ENCODE measurements at regions not wholly inside any gene's neighbourhood (a gene's known extent, or its start where the extent isn't known, plus 50 kb on each side); places are given as distances from the start of the nearest gene placed in this dataset.

GRCh38 chr2:37786191-37786698 lies 114.8 kb upstream of the CDC42EP3 start:
- no peak for DNase-seq (ENCODE audit: low read depth)
- TF ChIP-seq CTCF (IDR thresholded peaks at IDR 0.05; ENCODE audit: insufficient read depth, low read depth, low read length, missing control alignments): no peak
- no peak overlapping the region for H3K4me3 ChIP-seq (ENCODE audit: low read depth, low read length)

- no peak for TF ChIP-seq CTCF (IDR thresholded peaks at IDR 0.05; ENCODE audit: insufficient read depth, low read depth, low read length, missing control alignments)
- no peak for DNase-seq (ENCODE audit: low read depth)
- no peak overlapping the region for H3K4me3 ChIP-seq (ENCODE audit: low read depth, low read length)
Observed at GRCh38 chr2:37786854-37787253, 115.4 kb upstream of the CDC42EP3 start.

GRCh38 chr2:37788602-37789209 lies 117.3 kb upstream of the CDC42EP3 start:
- DNase-seq (ENCODE audit: low read depth): no peak
- TF ChIP-seq CTCF (IDR thresholded peaks at IDR 0.05; ENCODE audit: insufficient read depth, low read depth, low read length, missing control alignments): no peak
- no peak overlapping the region for H3K4me3 ChIP-seq (ENCODE audit: low read depth, low read length)

- no peak for TF ChIP-seq CTCF (IDR thresholded peaks at IDR 0.05; ENCODE audit: insufficient read depth, low read depth, low read length, missing control alignments)
- no peak overlapping the region for H3K4me3 ChIP-seq (ENCODE audit: low read depth, low read length)
- no peak for DNase-seq (ENCODE audit: low read depth)
Observed at GRCh38 chr2:37790019-37790418, 118.6 kb upstream of the CDC42EP3 start.

- TF ChIP-seq CTCF (IDR thresholded peaks at IDR 0.05; ENCODE audit: insufficient read depth, low read depth, low read length, missing control alignments): no peak
- no peak for DNase-seq (ENCODE audit: low read depth)
- H3K4me3 ChIP-seq (ENCODE audit: low read depth, low read length): no peak overlapping the region
Observed at GRCh38 chr2:37790462-37790861, 119.0 kb upstream of the CDC42EP3 start.

GRCh38 chr2:37792366-37792765 lies 120.9 kb upstream of the CDC42EP3 start:
- H3K4me3 ChIP-seq (ENCODE audit: low read depth, low read length): no peak overlapping the region
- no peak for DNase-seq (ENCODE audit: low read depth)
- TF ChIP-seq CTCF (IDR thresholded peaks at IDR 0.05; ENCODE audit: insufficient read depth, low read depth, low read length, missing control alignments): no peak

GRCh38 chr2:37793004-37793403 lies 121.6 kb upstream of the CDC42EP3 start:
- no peak for DNase-seq (ENCODE audit: low read depth)
- no peak overlapping the region for H3K4me3 ChIP-seq (ENCODE audit: low read depth, low read length)
- TF ChIP-seq CTCF (IDR thresholded peaks at IDR 0.05; ENCODE audit: insufficient read depth, low read depth, low read length, missing control alignments): no peak

Measured in GM12865 (cell line).